Stimulated activated CD4-positive, alpha-beta T cell treated with anti-CD3 and anti-CD28 coated beads, Interleukin-15, amount 100 ng/mL, for 1 hour (primary cell): ENCODE measurements at regions not wholly inside any gene's neighbourhood (a gene's known extent, or its start where the extent isn't known, plus 50 kb on each side); places are given as distances from the start of the nearest gene placed in this dataset.

Experiments used
- DNase-seq, 2 donors: peaks; one replicate each; pipeline ENCODE4 v3.0.0-alpha.2; 2020; ENCODE audit warnings: low read depth in 1 of 2, low spot score in 1 of 2

- DNase-seq: no peak
These were observed 236.4 kb upstream of the TMEM72 start for GRCh38 chr10:44674536-44675386.

DNA sequence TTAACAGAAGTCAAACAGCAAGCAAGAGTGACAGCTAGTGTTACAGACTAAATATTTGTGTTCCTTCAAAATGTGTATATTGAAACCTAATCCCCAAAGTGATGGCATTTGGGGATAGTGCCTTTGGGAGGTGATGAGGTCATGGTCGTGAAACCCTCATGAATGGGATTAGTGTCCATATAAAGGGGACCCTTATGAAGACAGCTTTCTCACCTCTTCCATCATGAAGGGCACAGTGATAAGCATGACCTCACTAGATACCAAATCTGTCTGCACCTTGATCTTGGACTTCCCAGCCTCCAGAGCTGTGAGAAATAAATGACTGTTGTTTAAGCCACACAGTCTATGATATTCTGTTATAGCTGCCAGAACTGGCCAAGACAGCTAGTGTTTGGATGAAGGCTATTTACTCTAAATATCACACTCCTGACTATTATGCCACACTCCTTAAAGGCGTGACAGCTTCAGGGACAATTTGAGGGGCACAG is 235.7 kb upstream of the TMEM72 start:
- DNase-seq: no peak

DNA sequence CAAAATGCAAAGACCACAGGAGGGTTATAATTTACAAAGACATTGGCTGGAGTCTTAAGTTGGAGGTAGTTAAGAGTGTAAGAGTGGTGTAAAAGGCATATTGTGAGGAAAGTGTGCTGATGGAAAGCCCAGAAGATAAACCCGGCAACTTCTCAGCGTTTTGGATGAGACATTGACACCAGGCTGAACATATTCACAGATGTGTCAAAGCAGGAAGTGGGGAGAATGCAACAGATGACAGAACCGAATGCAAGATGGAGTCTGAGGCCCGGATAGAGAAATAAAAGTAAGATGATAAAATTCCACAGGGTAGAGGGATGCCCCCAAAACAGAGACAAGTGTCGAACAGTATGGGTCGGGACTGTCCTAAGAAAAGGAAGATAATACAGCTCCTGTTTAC is 230.4 kb upstream of the TMEM72 start:
- no peak for DNase-seq

- no peak for DNase-seq
These were observed 228.6 kb upstream of the TMEM72 start for GRCh38 chr10:44682507-44682906.

DNA sequence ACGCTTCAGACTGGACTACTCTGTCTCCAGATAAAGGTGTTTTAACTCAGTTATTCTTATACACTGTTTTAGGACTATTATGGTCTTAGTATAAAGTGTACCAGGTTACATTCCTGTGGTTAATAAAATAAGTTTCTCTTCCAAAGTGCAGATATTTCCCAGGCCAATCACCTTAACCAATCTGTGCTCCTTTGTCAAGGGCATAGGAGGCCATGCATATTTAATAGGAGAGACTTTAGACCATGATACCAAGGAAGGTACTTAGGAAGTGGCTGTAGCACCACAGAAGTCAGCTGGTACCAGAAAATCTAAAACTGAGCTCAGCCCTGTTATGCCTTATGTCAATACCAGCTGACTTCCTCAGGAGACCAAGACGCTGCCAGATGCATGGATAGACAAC is 226.5 kb upstream of the TMEM72 start:
- no peak for DNase-seq

- DNase-seq: no peak
These were observed 225.9 kb upstream of the TMEM72 start for GRCh38 chr10:44685220-44685619.

- DNase-seq: no peak
These were observed 225.4 kb upstream of the TMEM72 start for GRCh38 chr10:44685747-44686146.

GRCh38 chr10:44689368-44689767 is 221.8 kb upstream of the TMEM72 start:
- no peak for DNase-seq

DNA sequence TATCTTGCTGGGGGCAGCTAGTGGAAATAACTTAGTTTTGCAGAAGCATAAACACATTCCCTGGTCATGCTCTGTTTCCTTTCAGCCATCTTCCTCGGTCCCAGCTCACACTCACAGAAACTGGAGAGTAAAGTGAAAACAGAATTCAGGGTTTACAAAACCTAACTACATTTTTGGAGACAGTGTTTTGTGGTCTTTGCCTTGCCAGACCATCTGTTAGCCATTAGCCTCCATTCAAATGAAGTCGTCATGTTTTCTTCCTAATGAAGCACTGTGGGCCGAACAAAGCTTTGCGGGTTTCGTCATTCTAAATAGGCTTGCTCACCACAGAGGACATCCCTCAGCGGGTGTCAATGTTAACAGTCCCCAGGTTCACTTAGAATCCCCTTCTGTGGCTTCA is 214.6 kb upstream of the TMEM72 start:
- no peak for DNase-seq

GRCh38 chr10:44697116-44697515 is 214.0 kb upstream of the TMEM72 start:
- no peak for DNase-seq

DNA sequence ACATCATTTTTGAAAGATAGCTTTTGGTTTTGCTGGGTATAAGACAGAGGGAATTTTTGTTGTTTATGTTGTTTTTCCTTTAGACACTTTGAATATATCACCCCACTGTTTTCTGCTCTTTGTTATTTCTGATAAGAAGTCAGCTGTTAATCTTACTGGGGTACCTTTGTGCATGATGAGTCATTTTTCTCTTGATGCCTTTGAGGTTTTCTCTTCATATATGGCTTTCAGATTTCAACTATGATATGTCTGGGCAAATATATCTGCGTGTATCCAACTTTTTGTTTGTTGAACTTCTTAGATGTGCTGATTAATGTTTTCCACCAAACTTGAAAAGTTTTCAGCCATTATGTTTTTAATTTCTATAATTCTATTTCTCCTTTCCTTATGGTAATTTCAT is 208.6 kb upstream of the TMEM72 start:
- no peak for DNase-seq

DNA sequence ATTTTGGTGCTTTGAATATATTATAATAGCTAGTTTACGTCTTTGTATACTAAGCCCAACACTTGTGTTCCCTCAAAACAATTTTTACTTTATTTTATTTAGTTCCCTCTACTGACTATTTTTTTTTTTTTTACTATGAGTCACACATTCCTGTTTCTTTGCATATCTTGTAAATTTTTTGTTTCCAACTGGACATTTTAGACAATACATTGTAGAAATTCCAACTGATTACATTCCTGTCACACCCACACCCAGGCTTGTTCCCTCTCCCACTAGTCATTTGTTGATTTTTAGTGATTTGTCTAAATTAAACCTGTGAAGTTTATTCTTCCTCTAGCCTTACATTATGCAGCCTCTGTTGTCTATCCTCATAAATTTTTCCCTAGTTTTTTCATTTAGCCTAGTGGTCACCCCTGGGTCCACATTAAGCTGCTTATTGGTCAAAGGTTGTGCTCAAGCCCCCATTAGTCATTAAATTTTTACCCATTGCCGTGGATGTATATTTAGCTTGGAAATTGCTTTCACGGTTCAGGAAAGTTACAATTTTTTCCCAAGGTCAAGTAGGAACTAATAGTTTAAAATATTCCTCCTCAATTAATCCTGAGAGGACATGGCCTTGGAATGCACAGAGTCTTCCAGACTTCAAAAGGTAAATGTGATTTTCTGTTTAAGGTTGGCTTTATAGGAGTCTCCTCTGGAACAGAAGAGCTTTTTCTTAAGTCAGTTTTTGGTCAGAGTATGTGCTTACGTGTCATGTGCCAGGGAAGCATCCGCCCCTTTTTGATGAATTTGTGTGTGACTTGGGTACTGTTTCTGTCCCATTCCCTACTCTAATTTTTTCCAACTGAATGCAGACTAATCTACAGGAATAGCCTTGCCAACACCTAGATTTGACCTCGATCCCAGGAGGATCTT is 207.6 kb upstream of the TMEM72 start:
- no peak for DNase-seq

DNA sequence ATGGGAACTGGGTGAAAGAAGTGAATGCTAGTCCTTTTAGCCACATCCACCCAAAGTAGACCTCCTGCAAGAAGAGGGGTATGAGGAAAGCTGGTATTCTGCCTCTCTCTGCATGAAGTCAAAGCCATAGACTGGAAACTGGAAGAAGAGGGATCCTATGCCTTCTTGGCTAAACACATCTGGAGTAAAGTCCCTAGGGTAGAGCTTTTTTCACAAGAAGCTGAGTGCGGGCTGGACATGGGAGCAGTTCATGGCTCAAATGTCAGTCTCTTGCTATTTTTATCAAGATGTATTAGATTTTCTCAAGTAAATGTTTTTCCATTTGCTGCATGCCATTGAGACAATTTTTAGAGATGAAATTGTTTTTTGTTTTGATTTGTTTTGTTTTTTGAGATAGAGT is 206.5 kb upstream of the TMEM72 start:
- no peak for DNase-seq

GRCh38 chr10:44706745-44707144 is 204.4 kb upstream of the TMEM72 start:
- DNase-seq: no peak

GRCh38 chr10:44713307-44713706 is 197.8 kb upstream of the TMEM72 start:
- no peak for DNase-seq

DNA sequence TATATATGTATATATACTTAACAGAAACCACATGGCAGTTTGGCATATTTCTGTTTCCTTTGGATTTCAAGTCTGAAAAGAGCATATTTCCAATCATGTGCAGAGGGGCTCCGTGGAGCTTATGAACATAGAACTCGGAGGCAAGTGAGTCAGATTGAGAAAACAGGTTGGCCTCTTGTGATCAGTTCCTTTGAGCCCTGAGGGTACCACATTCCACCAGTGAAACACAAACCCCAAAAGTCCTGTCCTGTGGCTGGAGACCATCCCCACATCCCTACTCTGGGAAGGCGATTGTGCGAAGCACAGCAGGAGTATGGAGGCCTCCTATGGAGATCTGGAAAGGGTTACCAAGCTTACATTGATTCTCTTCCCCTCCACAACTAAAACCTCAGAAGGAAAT is 196.7 kb upstream of the TMEM72 start:
- no peak for DNase-seq

DNA sequence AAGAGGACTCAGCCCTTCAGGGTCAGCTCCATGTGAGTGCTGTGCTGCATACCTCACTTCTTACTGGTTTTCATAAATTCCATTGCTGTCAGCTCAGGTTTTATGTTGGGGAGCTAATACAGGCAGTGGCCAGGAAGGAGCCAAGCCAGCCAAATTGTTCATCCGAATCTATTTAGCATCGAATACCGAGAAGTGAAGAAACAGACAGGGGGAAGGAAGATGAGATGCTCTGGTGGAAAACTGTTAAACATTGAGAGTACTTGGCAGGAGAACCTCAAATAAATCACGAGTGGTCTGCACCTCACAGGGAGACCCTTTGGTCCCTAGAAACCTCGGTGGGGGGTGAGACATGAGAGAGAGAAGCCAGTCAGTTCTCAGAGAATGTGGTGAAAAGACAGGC is 196.0 kb upstream of the TMEM72 start:
- no peak for DNase-seq

- no peak for DNase-seq
These were observed 194.6 kb upstream of the TMEM72 start for GRCh38 chr10:44716470-44717015.

DNA sequence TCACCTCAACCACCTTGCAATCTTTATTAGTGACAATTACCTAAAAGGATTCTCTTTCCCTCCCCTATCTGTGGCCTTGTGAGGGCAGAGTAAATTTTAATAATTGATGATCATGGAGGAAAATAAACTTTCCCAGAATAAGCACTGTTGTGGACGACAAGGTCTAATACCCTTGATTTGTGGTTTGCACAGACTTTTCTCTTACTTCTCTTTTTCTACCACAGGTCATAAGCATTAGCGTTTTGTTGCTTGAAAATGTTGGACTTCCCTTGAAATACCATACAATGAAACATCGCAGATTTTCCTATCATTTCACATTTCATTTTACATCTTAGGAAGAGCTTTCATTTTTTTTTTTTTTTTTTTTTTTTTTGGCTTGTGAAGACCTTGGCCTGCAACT is 188.1 kb upstream of the TMEM72 start:
- no peak for DNase-seq

DNA sequence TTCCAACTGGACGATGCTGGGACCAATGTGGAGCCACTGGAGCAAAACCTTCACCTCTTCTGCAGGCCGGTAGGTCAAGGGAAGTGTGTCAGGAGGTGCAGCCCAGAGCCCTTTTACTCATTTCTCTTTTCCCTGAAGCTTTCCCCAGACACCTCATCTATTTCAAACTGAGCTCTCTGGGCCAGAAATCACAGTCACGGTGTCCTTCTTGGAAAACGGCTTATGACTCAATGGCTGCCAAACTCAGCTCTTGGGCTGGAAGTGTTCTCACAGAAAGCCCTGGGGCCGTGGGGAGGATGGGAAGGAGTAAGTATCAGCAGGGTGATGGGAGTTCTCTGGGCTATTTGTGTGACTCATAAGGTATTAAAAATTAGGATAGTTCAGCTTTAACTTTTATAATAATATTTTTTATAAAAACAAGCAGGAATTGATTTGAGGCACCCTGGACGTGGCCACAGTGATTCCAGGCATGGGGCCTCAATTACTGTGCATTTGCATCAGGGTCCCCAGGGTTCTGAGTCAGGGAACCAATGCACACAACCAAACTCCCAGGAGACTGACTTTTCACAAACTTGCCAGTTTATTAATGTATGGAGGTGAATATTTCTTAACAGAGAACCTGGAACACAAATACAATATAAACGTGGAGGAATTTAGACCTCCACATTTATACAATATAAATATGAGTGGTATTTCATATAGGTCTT is 187.4 kb upstream of the TMEM72 start:
- no peak for DNase-seq
